Effector memory CD4-positive, alpha-beta T cell (primary cell): ENCODE measurements at regions not wholly inside any gene's neighbourhood (a gene's known extent, or its start where the extent isn't known, plus 50 kb on each side); places are given as distances from the start of the nearest gene placed in this dataset.
"Not testable (repeated sequence)": the region's sequence is repeated elsewhere in the genome, so short reads cannot be mapped to it uniquely, and the experiment has no call there.

Experiments used
- DNase-seq, 3 donors: peaks; one replicate each; pipeline ENCODE4 v3.0.0-alpha.2; 2020
- H3K27ac ChIP-seq: 2 replicates; pipeline ENCODE4 v1.7.0; 2013; ENCODE audit warnings: mild to moderate bottlenecking, low read length, moderate library complexity; ENCODE audit not compliant: insufficient read depth, poor library complexity, severe bottlenecking
- H3K27me3 ChIP-seq: replicated peaks from 2 replicates; pipeline ENCODE4 v1.7.0; 2013; ENCODE audit warnings: mild to moderate bottlenecking, low read length; ENCODE audit not compliant: insufficient read depth, control insufficient read depth, poor library complexity, severe bottlenecking
- H3K36me3 ChIP-seq: 2 replicates; pipeline ENCODE4 v1.7.0; 2013; ENCODE audit warnings: mild to moderate bottlenecking, low read length, moderate library complexity; ENCODE audit not compliant: control insufficient read depth, insufficient read depth
- H3K4me1 ChIP-seq: 2 replicates; pipeline ENCODE4 v1.7.0; 2013; ENCODE audit warnings: low read length, mild to moderate bottlenecking; ENCODE audit not compliant: control insufficient read depth, insufficient read depth, poor library complexity, severe bottlenecking
- H3K4me3 ChIP-seq: 2 replicates; pipeline ENCODE4 v1.7.0; 2013; ENCODE audit warnings: low read length, low read depth, mild to moderate bottlenecking; ENCODE audit not compliant: insufficient read depth, poor library complexity, severe bottlenecking
- H3K9me3 ChIP-seq: 2 replicates; pipeline ENCODE4 v1.7.0; 2013; ENCODE audit warnings: mild to moderate bottlenecking, low read length, moderate library complexity; ENCODE audit not compliant: control insufficient read depth

DNA sequence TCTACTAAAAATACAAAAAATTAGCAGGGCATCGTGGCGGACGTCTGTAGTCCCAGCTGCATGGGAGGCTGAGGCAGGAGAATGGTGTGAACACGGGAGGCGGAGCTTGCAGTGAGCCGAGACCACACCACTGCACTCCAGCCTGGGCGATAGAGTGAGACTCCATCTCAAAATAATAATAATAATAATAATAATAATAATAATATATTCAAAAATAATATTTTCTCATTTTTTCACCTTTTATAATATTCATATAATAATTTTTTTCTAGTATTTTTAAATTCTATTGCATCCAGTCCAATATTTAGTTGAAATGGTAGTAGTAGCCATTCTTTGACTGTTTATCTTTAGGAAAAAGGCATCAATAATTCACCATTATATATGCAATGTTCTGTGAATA is 1767.7 kb upstream of the ACO1 start:
- H3K36me3 ChIP-seq, H3K27me3 ChIP-seq, DNase-seq, H3K9me3 ChIP-seq, H3K4me1 ChIP-seq, H3K4me3 ChIP-seq, H3K27ac ChIP-seq: not testable (repeated sequence)

DNA sequence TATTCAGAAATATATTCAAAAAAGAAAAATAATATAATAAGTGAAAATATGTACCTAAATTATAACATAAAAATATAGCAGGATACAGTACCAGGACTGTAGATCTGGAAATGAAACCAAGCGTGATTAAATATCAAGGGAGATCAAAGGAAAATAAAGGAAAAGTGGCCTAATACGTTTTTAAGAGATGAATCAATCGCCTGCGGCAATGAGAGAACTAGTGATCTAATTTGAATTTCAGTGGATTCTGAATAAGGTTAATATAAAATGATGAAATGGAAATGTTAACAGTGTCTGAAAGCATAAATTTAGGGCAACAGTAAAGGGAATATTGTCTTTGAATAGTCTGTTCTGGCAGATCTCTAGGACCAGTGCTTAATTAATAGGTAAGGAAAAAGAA is 1761.9 kb upstream of the ACO1 start:
- Histone ChIP-seq H3K27ac (no peak overlapping the region), H3K27me3 (no peaks in the 10 kb centered on the region), H3K36me3 (no peaks in the 10 kb centered on the region), H3K4me1 (no peaks in the 10 kb centered on the region), H3K4me3 (no peak overlapping the region), H3K9me3 (no peaks in the 10 kb centered on the region)
- no peak for DNase-seq

DNA sequence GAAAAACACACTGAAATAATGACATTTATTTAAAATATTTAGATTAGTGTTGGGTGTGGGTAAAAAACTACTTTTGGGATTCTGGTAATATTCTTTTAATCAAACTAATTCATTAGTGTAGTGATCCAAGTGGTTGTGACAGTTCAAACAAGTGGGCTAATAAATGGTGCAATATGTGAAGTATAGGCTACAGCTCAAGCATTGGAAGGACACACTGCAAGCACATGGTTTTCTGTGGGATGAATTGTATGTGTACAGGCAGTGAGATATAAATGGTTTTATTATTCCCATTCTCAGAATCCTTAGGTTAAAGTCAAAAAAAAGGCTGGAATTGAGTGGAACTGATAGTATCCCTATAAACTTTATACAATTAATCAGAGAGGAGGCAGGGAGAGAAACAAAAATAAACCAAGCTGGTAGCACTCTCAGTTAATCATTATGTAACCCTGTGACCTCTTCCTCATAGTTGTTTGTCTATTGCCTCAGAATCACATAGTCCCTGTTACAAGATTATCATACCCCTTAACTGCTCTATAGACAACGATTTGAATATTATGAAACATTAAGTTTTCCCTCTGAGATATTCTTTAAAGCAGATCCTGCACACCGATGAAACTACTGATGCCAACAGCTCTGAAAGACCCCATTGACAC is 1755.4 kb upstream of the ACO1 start:
- no peak overlapping the region for H3K4me3 ChIP-seq
- no peaks in the 10 kb centered on the region for H3K27me3 ChIP-seq
- no peak overlapping the region for H3K27ac ChIP-seq
- H3K36me3 ChIP-seq: no peaks in the 10 kb centered on the region
- H3K9me3 ChIP-seq: no peaks in the 10 kb centered on the region
- H3K4me1 ChIP-seq: no peaks in the 10 kb centered on the region
- no peak for DNase-seq

DNA sequence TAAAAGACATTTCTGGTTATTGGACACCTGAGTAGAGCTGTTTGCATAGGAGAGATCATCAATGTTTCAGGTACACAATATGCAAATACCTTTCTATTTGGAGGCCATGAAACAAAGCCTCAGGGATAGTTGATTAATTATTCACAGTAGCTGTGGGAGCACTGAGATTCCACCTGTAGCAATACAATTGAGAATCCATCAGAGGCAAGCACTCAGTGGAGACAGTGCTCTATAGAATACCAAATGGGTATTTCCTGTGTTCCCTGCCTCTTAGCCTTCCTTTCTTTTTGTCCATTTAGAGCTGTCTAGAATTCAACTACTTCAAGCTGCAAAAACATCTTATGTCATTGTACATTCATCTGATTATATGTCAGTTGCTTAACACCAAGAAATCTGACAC is 1754.0 kb upstream of the ACO1 start:
- no peak overlapping the region for H3K4me3 ChIP-seq
- H3K4me1 ChIP-seq: no peaks in the 10 kb centered on the region
- no peaks in the 10 kb centered on the region for H3K27me3 ChIP-seq
- no peak overlapping the region for H3K27ac ChIP-seq
- no peak for DNase-seq
- no peaks in the 10 kb centered on the region for H3K9me3 ChIP-seq
- no peaks in the 10 kb centered on the region for H3K36me3 ChIP-seq

DNA sequence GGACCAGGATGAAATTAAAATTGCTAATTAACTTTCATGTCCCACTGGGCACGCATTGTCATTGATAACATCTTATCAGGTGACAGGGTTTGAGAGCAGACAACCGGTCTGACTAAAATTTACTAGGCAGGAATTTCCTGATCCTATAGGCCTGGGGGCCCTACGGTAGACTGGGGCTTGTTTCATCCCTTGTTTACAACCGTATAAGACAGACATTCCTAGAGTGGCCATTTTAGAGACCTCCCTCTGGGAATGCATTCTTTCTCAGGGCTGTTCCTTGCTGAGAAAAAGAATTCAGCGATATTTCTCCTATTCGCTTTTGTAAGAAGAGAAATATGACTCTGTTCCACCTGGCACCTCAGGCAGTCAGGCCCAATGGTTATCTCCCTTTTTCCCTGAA is 1737.8 kb upstream of the ACO1 start:
- not testable (repeated sequence) for H3K4me1 ChIP-seq, H3K36me3 ChIP-seq, H3K27me3 ChIP-seq, H3K9me3 ChIP-seq, H3K4me3 ChIP-seq, DNase-seq, H3K27ac ChIP-seq

DNA sequence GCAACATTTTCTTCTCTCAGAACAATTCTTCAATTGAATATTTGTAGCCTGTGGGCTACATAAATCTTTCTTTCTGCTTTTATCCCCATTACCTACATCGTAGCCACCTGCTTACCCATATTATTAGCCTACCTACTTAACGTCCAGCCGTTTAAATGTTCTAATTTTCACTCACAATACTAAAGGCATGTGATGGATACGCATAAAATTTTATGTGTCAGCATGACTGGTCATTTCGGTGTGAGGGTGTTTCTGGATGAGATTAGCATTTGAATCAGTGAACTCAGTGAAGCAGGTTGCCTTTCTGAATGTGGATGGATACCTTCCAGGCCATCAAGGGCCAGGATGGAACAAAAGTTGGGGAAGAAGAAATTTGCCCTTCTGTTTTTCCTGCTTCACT is 1722.5 kb upstream of the ACO1 start:
- Histone ChIP-seq H3K4me1 (no peaks in the 10 kb centered on the region), H3K4me3 (no peak overlapping the region), H3K27ac (no peak overlapping the region), H3K9me3 (no peaks in the 10 kb centered on the region), H3K36me3 (no peaks in the 10 kb centered on the region), H3K27me3 (no peaks in the 10 kb centered on the region)
- no peak for DNase-seq

DNA sequence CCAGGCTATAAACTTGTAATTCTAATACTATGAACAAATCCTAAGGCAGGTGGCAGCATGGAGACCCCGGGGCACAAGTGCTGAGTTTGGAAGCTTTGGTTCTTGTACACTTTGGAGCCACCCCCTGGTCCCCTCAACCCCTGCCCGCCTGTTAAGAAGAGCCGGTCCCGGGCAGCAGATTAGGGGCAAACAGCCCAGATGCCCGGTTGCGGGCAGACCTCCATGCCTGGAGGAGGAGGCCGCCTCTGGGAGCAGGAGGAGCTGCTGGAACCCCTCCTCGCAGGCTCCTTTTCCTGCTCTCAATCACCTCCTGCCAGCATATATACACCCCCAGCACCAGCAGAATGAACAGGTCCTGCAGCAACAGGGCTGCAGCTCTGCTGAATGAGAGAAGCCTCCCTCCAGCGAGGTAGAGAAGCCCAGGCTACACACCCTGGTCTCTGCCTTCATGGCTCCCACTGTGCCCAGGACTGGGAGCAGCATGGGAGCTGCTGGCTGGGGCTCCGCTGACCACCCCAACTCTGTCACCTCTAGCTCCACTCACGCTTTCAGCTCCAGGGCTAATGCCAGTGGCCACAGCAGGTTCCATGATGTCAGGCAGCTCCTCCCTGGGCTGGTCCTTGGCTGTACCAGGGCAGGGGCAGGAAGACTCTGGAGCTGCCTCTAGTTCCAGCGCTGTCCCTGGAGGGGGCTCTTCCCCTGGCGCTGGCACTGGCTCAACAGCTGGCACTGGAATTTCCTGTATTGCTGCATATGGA is 1713.5 kb upstream of the ACO1 start:
- DNase-seq: no peak
- Histone ChIP-seq H3K27me3 (no peaks in the 10 kb centered on the region), H3K4me3 (no peak overlapping the region), H3K9me3 (no peaks in the 10 kb centered on the region), H3K36me3 (no peaks in the 10 kb centered on the region), H3K27ac (no peak overlapping the region), H3K4me1 (no peaks in the 10 kb centered on the region)

DNA sequence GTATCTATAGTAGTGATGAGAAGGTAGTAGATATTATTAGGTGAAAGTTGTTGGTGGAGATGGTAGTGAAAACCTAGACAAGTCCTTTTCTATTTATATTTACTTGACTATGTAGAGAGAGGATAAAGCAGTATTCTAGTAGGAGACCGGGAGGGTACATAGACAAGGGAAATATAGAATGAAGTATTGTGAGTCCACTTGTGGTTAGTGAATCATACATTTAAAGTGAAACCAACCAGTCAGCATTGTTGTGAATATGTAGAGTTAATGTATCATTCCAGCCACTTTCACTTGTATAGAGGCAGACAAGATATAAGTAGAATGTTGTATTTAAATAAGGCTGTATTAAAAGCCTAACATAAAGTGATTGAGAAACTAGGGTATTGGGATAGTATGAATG is 1711.3 kb upstream of the ACO1 start:
- Histone ChIP-seq H3K9me3 (no peaks in the 10 kb centered on the region), H3K4me3 (no peak overlapping the region), H3K27ac (no peak overlapping the region), H3K36me3 (no peaks in the 10 kb centered on the region), H3K4me1 (no peaks in the 10 kb centered on the region), H3K27me3 (no peaks in the 10 kb centered on the region)
- DNase-seq: no peak

DNA sequence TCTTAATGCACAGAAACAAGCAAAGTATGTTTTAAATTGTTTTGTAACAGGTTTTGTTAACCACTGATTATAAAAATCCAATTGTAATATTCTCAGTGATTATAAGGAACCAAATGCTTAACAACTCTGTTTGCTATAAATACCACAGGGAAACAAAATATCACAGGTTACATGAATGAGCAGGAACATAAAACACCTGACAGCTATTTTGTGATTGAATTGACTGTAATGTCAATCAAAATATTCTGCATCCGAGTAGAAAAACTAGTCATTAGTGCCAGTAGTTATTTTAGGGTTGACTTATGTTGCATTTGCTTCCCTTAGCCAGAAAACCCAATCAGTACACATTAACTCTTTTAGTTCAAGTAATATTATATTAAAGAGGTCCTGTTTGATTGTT is 1707.8 kb upstream of the ACO1 start:
- no peaks in the 10 kb centered on the region for H3K27me3 ChIP-seq
- DNase-seq: no peak
- H3K9me3 ChIP-seq: no peaks in the 10 kb centered on the region
- no peak overlapping the region for H3K4me3 ChIP-seq
- H3K27ac ChIP-seq: no peak overlapping the region
- H3K36me3 ChIP-seq: no peaks in the 10 kb centered on the region
- no peaks in the 10 kb centered on the region for H3K4me1 ChIP-seq

DNA sequence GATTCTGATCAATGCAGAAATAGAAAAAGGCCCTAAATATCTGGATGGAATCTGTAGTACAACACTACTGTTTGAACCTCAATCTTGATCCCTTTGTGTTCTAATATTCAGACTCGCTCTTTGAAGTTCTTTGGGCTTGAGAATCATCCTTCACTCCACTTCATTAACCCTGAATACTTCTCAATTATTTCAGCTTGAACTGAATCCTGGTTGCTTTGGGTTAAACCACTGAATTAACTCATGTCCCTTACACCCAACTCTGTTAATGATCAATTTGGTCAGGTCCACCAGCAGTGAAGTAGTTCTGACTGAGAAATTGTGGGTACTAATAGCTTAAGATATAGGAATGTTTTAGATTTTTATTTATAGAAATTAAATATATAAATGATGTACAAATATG is 1707.2 kb upstream of the ACO1 start:
- H3K4me1 ChIP-seq: no peaks in the 10 kb centered on the region
- H3K27me3 ChIP-seq: no peaks in the 10 kb centered on the region
- no peak overlapping the region for H3K4me3 ChIP-seq
- H3K36me3 ChIP-seq: no peaks in the 10 kb centered on the region
- no peaks in the 10 kb centered on the region for H3K9me3 ChIP-seq
- DNase-seq: no peak
- H3K27ac ChIP-seq: no peak overlapping the region
